Medulla oblongata (tissue), 1 donor: ENCODE measurements at regions not wholly inside any gene's neighbourhood (a gene's known extent, or its start where the extent isn't known, plus 50 kb on each side); places are given as distances from the start of the nearest gene placed in this dataset.
"Not testable (repeated sequence)": the region's sequence is repeated elsewhere in the genome, so short reads cannot be mapped to it uniquely, and the experiment has no call there.

Experiments used
- DNase-seq: peaks from one replicate; pipeline ENCODE4 v3.0.0-alpha.2; 2015; ENCODE audit errors: extremely low spot score

DNA sequence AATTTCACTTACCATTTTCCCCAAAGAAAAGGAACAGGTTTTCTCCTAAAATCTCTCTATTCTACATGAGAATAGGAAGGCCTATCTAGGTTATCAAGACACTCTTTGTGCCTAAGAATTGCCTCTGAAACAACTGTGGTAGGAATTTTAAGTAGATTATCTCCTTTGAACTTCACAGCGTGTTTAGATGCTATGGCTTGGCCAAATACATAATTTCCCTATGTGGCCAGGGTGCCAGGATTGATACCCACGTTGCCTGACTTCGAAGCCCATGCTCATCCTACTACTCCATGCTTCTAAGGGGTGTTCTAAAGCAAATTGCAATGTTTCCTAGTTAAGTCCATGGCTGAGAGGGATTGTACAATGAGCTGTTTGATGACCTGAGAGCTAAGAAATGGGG, 241.5 kb upstream of the FBXO33 start:
- DNase-seq, result no peak

DNA sequence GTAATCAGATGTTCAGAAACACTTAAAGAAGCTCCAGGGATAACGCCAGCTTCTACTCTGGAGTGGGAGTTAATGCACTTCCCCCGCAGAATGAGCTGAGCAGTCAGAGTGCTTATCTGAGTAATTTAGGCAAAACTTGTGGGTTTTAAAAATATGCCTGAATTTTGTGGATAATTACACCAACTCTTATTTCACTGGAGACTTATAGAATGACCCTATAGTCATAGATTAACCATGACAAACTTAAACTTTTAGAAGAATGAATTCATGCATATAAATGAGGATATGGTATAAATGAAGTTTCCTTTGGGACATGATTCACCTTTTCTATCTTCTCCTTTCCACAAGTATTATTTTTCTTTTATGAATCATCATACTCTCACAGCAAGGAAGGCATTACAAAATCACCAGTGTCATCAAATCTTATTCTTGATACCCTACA, 241.1 kb upstream of the FBXO33 start:
- DNase-seq, result no peak

DNA sequence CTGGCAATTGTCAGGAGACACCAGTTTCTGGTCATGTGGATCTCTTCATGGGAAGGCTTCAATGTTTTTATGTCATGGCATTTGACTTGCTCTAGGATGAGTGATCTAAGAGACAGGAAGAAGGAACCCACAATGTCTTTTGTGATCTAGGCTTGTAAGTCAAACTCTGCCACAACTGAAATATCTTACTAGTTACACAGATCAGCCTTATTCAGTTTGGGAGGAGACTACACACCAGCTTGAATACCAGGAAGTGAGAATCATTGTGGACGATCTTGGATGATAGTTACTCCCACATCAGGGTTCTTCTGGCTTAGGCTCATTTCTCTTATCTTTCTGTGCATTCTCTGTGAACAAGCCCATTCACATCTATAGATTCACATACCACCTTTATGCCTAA, 236.2 kb upstream of the FBXO33 start:
- no peak for DNase-seq

DNA sequence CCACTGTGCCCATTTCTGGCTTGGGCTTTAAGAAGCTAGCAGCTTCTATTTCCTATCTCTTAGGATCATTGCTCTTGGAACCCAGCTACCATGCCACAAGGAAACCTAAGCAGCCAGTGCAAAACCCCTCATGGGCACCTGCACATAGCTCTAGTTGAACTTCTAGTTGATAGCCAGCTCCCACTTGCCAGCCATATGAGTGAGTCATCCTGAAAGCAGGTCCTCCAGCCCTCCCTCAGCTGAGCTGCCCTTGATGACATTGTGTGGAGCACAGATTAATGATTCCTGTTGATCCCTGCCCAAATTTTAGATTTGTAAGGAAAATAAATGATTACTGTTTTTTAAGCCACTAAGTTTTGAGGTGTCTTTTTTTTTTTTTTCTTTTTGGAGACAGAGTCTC, 234.2 kb upstream of the FBXO33 start:
- DNase-seq, result no peak

DNA sequence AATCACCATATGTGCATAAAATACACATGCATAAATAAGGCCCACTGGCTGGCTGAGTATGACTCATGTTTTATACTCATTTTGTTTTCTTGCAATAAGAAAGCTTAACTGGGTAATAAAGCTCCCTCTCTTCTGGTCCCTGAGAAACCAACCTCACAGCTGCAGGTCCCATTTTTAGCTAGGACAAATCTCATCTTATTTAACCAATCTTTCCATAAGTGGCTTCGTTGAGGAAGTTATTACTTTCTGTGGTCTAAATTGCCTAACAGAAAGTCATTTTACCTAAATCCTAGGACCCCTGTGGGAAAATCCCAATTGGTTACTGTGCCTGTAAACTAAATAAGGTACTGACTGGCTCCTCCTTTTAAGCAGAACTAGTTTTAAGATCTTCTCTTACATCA, 232.8 kb upstream of the FBXO33 start:
- DNase-seq, result no peak

DNA sequence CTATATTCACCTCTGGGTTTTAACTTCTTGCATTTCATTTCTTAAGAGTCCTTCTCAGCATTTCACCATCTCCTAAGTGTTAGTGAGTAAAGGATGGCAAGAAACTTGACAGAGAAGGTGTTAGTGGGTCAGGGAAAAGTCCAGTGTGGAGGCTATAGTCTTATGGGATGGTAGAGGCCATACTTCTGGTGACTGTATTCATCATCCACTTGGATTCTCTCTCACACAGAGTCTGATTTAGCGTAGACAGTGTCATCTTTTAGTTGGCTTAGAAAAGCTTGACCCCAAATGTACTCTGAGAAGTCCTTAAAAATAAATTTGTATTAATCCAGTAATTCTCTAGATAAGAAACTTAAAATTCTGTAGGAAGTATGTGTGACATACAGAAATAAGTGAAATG, 232.4 kb upstream of the FBXO33 start:
- no peak for DNase-seq

DNA sequence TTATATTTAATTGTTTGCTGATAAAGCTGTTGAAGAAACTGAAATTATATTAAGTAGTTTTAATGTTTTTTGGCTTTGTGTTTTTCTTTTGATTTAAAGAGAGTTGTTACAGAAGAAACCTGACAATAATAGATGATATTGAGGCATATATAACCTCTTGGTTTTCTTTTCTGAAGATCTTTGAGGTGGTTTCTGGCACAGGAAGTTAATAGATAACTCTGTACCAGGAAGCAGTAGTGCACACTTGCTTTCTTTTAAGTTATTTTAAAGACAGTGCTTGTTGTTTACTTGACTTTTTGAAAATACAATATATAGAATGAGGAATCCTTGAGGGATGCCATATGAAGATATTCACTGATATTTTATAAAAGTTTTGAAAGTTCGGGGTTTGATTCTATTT, 209.0 kb upstream of the FBXO33 start:
- no peak for DNase-seq

DNA sequence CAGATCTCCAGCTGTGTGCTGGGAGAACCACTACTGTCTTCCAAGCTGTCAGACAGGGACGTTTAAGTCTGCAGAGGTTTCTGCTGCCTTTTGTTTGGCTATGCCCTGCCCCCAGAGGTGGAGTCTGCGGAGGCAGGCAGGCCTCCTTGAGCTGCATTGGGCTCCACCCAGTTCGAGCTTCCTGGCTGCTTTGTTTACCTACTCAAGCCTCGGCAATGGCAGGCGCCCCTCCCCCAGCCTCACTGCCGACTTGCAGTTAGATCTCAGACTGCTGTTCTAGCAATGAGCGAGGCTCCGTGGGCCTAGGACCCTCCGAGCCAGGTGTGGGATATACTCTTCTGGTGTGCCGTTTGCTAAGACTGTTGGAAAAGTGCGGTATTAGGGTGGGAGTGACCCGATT, 206.8 kb upstream of the FBXO33 start:
- DNase-seq, result not testable (repeated sequence)

DNA sequence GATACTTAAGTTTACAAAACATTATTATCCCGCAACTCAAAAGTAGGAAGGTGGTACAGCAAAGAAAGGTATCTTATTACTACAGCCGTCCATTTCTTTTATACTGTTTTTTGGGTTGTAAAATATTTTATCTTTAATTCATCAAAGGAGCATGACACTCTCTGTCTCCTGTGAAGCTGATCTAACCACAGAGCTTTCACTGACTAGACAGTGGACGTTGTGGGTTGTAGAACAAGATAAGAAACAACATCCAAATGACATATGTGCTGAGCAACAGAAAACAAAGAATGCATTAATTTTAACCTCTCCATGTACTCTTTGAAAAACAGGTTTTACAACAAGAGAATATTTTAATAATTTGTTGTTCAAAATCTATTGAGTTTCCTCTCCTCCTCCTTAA, 195.9 kb upstream of the FBXO33 start:
- no peak for DNase-seq

DNA sequence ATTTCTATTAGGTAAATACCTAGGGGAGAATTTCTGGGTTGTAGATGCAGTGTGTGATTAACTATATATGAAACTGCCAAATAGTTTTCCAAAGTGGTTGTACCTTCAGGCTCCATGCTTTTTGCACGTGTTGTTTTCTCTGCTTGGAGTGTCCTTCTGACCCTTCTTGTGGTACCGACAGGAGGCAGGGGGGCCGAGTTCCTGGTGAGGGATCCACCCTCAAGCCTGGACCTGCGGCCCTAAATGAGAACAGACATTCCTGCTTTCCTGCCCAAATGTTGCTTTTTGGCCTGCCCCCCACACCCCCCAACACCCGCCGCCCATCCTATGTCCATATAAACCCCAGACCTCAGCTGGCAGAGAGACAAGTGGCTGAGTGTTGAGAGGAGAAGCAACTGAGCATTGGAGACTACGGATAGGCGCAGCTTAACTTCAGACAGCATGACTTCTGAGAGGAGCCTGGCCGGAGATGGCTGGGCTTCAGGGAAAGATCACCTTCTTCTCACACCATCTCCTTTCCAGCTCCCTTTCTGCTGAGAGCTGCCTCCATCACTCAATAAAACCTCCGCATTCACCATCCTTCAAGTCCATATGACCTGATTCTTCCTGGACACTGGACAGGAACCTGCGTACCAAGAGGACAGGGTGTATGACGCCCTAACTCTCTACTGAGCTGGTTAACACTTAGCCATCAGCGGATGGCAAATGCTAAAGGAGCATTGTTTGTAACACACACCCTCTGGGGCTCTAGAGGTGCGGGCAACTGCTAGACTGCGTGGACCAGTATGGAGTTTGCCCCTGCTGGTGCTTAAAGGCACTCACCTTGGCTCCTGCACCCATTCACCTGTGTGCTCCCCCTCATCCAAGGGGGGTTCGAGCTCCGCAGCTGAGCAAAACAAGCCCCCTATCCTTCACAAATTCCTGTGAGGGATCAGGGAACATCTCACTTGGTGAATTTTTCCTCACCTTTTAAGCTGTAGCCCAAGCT, 194.7 kb upstream of the FBXO33 start:
- DNase-seq, result no peak

DNA sequence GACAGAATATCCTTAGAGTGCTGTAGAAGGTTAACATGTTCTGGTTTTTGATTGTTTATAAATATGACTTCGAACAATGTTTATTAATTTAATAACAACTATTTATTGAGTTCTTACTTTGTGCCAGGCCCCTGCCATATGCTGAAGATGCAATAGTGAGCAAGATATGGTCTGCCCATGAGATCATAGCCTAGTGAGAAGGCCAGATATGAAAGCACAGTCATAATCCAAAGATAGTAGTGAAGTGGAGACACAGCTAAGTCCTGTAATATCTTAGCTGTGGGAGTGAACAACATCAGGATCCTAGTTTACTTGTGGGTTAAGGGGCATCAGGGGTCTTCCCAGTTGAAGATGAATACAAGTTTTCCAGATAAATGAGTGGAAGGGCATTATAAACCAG, 189.4 kb upstream of the FBXO33 start:
- no peak for DNase-seq

DNA sequence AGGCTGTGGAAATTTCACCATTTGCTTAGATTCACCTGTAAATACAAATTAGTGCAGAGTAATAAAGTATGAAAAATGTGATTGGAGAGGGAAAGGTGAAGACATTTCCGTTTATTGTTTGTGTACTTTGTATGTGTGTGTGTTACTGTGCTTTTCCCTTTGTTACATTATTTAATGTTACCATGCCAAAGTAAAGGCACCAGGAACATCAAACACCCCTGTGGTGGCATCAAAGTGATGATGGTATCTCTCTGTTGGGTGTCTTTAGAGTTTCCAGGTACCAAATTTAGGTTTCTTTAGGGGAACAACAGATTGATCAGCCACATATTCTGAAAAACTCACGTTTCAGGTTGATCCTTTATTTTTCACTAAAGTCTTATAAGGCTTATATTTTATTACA, 189.0 kb upstream of the FBXO33 start:
- no peak for DNase-seq

DNA sequence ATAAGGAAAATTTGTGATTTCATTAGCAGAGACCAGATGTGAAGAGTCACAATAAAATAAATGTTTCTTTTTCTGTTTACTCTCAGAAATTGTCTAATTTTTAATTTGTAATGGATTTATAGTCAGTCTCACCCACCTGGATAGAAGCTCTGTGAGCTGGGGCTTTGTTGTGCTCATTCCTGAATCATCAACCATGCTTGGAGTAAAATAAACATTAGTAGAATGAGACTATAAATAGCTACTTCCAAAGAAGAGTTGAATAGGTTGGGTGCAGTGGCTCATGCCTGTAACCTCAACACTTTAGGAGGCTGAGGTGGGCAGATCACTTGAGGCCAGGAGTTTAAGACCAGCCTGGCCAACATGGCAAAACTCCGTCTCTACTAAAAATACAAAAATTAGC, 185.3 kb upstream of the FBXO33 start:
- DNase-seq, result no peak

DNA sequence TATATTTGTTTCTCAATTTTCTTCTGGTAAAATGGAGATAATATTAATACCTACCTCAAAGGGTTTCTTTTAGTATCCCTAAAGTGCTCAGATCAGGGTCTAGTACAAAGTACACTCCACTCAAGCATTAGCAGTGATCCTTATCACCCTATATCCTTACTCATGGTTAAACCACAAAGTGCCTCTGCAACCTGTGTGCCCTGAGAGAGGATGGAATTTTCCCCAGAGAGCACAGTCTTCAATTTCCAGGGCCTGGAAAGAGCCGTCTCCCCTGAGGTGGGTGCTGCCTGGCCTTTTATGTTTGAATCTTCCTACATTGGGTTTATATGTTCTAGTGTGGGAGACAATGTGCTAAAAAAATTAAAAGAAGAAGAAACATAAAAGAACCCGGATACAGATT, 183.1 kb upstream of the FBXO33 start:
- DNase-seq, result no peak

DNA sequence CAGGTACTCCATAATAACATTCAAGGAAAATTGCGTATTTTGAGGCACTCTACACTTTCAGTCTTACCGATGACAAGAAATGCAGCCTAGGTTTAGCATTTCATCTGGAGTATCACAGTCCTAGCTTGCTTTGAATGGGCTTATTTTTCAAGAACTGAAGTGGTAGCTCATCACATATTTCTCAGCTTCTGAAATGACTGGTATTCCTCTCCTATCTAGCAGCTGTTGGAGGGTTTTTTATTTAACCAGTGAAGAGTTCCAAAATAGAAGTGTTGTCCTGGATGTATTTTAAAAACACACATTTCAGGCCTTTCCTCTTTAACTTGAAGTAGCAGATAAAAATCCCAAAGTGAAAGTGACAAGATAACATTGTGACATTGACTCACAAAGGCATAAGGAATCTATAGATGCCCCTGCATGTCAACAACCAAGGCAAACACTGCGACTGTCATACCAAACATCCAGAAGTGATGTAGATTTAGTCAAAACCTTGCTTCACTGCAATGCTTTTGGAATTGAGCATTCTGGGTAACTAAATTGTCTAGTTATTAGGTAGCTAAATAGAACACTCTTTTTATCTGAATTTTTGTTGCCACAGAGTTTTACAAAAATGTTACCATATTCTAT, 182.2 kb upstream of the FBXO33 start:
- DNase-seq, result no peak

DNA sequence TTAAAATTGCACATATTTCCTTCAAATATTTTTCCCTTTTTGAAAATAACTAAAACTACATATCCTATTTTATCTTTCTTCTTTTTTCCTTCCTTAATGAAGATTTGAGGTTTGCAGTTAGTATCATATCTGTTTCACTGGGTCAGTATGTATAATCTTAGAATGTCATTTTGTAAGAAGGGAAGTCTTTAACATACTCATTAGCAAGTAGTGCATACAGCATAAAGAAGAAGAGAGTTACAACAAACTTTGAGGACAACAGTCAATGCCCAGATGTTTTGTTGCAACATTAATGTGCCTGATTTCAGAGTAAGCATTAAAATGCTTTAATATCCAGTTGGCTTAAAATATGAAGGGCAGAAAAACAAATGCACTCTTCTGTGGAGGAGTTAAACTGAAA, 176.9 kb upstream of the FBXO33 start:
- DNase-seq, result no peak

DNA sequence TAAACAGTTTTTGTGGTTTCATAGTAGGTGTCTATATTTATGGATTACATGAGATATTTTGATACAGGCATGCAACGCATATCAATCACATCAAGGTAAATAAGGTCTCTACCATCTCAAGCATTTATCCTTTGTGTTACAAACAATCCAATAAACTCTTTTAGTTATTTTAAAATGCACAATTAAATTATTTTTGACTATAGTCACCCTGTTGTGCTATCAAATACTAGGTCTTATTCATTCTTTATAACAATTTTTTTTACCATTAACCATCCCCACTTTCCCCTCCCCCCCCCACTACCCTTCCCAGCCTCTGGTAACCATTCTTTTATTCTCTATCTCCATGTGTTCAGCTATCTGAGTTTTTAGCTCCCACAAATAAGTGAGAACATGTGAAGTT, 175.7 kb upstream of the FBXO33 start:
- no peak for DNase-seq

DNA sequence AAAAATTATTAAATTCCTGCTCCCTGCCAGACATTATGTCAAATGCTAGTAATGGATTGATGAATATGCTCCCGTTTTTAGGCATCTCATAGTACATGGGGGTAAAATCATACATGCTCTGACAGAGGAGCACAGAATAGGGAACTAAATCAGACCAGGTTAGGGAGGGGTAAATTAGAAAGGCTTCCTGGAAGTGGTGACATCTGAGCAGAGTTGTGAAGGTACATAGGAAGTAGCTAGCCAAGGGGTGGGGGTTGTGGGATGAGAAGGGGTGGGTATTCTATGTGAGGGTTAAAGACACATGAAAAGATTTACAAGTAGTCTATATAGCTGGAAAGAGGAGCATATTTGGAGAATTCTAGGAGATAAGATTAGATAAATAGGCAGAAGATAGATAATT, 171.7 kb upstream of the FBXO33 start:
- DNase-seq, result no peak

DNA sequence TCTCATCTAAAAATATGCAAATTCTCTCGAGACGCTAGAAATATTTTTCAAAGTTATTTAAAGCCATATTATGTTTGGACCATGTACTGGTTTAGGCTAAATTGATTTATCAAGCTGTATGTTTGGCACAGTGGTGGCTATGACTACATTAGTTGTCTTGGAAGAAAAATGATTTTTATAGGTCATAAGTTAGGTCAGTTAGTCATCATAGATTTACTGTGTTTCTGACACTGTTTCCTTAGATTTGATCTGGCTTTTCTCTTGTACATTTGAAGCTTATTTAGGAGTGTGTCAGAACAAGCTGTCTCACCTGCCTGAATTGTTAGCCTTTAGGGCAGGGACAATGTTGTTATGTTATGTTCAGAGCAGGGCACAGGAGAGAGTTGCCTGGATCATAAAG, 161.1 kb upstream of the FBXO33 start:
- no peak for DNase-seq

DNA sequence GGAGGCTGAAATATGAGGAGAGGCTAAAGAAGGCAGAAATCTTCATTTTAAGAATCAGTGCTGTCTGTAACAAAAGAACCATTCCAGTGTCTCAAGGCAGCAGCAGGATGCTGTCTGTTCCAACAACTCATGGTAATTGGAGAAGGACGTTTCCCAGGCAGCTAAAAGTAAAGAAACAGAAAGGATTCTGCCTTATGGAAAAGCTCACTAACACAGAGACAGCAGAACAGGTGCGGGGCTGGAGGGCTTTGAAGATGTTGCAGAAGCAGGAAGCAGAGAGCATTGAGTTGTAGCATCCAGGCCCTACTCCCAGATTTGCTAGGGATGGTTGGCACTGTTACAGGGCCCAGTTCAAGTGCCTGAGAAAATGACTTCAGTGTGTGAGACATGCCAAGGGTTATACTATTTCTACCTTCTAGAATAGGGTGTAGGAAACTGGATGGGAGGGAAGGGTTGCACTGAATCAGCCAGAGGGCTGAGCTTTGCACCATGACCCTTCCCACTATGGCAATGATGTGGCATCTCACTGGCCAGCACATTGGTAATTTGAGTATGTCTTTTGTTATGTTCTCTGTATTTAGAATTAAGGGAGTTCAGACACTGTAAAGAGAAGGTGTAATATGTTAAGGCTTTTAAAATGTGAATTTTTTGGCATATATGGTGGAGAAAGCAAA, 160.0 kb upstream of the FBXO33 start:
- DNase-seq, result no peak

DNA sequence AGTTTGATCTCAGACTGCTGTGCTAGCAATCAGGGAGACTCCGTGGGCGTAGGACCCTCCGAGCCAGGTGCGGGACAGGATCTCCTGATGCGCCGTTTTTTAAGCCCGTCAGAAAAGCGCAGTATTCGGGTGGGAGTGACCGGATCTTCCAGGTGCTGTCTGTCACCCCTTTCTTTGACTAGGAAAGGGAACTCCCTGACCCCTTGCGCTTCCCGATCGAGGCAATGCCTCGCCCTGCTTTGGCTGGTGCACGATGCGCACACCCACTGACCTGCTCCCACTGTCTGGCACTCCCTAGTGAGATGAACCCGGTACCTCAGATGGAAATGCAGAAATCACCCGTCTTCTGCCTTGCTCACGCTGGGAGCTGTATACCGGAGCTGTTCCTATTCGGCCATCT, 157.6 kb upstream of the FBXO33 start:
- not testable (repeated sequence) for DNase-seq

DNA sequence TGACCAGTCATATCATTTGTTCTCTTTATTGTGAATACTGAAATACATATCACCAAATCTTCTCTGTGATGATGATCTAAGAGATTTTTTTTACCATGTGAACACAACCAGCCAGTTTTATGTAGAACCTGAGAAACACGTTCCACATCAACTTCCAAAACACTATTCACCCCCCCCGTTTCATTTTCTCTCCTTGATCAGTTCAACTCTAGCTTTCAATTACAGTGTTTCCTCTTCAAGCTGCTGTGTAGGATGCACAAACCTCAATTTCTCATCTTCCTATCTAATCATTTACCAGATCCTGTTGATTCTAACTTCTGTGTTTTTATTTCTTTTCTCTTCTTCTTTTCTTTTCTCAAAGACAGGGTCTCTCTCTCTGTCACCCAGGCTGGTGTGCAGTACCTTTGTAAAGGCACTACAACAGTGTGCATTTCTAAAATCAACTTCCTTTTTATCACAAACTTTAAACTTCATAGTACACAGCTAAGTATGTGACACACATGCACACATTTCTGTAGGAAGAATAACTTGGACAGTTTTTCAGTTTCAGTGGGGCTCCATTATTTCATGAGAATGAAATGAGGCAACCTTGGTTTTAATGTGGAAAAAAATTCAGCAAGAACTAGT, 149.9 kb upstream of the FBXO33 start:
- DNase-seq, result no peak
